ENCODE measurements at regions not wholly inside any gene's neighbourhood (a gene's known extent, or its start where the extent isn't known, plus 50 kb on each side); places are given as distances from the start of the nearest gene placed in this dataset.

DNA sequence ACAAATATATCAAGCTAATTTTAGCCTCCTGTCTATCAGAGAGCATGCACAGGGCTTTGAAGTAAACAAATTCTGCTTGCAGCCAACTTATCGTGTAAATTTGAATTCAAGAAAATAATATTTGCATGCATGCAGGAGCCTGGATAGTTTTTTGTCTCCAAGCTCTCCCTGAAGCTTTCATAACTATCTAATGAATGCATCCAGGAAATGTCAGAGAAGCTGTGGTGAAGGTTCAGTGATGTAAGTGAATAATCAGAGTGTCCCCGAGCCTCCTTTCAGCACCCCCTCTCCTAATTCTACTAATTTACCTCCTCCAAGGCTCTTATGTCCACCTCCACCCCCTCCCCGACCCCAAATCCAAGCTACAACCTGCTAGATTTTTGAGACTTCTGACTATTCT, 172.0 kb upstream of the ZNF32 start:
- DNase-seq (ENCODE audit: low read depth, low spot score) = no peak

- no peak for DNase-seq (ENCODE audit: low read depth, low spot score)
Measured at GRCh38 chr10:43819464-43820230, 171.0 kb upstream of the ZNF32 start.

DNA sequence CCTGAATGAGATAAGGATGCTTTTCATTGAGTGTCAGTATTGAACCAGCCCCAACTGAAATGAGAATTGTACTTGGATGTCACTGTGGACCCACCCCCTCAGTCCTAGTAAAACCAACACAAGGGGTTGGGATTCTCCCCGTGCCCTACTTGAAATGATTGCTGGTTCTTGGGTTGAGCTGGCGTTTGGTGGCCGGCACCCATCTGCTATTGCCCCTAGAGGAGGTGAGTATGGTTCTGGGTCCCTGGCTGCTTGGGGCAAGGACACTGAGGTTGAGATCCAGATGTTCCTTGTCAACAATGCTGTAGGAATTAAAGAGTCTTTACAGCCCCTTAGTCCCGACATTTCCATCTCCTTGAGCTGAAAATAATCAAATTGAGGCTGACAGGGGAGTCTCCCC, 170.0 kb upstream of the ZNF32 start:
- DNase-seq (ENCODE audit: low read depth, low spot score) = no peak

- DNase-seq (ENCODE audit: low read depth, low spot score) = no peak
Measured at GRCh38 chr10:43817368-43817767, 168.7 kb upstream of the ZNF32 start.

GRCh38 chr10:43816351-43817321, 168.0 kb upstream of the ZNF32 start:
- DNase-seq (ENCODE audit: low read depth, low spot score) = no peak

DNA sequence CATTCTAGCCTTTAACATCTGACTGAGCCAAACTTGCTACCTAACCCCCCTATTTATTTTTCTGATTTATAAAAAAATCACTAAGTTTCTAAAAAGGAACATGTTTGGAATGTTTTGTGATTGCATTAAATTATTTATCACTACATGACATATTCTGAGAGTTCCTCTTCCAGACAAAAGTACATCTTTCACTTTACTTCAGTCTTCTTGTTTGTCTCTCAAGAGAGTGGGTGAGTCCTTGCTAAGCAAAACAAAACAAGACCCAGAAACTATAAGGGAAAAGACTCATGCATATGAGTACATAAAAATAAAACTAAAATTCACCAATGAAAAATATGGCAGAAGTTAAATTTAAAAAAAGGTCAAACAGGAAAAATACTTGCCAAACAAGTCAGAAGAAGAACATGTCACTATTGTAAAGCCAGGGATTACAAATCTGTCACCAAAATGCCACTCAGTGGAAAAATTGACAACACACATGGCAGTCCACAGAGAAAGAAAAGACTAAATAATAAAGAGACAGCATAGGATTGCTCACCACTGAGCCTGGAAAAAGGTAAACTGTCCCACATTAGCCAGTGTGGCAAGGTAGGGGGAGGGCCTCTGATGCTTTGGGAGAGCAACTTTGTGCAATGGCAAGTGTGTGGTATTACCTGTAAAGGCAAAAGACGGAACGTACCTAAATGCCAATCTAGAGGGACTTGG, 166.7 kb upstream of the ZNF32 start:
- no peak for DNase-seq (ENCODE audit: low read depth, low spot score)

GRCh38 chr10:43814663-43815062, 166.0 kb upstream of the ZNF32 start:
- no peak for DNase-seq (ENCODE audit: low read depth, low spot score)

DNA sequence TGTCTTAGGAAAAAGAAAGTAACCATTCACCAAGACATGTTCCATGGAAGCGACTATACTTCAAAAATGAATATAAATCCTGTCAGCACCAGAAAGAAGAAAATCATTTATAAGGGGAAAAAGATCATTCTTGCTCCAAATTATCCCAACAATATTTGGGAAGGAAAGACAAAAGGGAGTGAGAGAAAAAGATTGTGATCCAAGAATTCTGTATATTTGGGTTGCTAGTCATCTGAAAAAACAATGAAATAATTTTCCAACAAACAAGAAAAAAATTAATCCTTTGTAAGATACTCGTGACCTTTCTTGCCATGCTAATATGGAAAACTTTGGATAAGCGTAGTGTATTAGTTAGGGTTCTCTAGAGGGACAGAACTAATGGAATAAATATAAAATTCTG, 163.2 kb upstream of the ZNF32 start:
- DNase-seq (ENCODE audit: low read depth, low spot score) = no peak

DNA sequence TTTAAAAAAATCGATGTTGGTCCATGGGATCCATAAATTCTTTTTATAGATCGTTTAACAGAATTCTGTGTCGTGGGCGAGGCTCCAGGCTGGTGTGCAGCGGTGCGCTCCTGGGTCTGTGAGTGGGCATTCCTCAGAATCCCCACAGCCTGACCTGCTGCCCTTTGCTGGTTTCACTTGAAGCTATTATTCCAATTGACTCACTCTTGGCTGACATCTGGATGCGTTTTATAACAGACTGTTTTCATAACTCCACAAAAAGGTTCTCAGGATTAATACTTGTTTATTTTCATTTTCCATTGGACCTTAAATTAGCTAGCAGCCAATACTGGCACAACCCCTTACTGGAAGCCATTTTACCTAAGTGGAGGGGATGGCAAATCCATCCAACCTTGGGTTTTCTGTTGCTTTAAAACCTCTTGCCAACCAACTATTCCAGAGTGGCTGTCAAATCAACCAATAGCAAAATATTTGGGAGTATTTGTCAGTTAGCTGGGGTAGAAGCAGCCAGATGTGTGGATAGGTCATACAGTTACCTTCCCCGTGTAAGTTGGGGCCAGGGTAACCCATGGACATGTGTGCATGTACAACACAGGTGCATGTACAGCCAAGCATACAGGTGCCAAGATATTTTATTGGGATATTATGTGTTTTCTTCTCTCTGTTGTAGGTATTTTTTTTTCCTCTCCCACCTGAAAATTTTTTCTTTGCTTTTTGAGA, 160.7 kb upstream of the ZNF32 start:
- no peak for DNase-seq (ENCODE audit: low read depth, low spot score)

- DNase-seq (ENCODE audit: low read depth, low spot score) = no peak
Measured at GRCh38 chr10:43808136-43808535, 159.5 kb upstream of the ZNF32 start.

- DNase-seq (ENCODE audit: low read depth, low spot score) = no peak
Measured at GRCh38 chr10:43806831-43807640, 158.4 kb upstream of the ZNF32 start.

DNA sequence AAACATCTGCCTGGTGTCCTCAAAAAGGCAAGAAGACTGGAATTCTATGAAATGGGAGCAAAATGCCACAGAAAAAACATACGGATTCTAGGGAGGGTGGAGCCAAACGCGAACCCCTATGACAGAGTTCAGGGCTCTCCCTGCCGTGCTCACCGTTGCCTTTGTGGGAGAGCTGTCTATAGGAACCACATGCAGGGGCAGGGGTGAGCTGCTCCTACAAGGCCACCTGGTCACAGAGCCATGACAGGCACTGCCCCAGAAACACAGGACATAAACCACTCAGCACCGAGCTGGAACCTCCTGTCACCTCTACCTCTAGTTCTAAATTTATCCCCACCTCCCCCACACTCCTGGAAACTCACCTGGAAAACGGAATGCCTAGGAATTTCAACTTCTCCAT, 155.1 kb upstream of the ZNF32 start:
- no peak for DNase-seq (ENCODE audit: low read depth, low spot score)

GRCh38 chr10:43802988-43803696, 154.5 kb upstream of the ZNF32 start:
- no peak for DNase-seq (ENCODE audit: low read depth, low spot score)

DNA sequence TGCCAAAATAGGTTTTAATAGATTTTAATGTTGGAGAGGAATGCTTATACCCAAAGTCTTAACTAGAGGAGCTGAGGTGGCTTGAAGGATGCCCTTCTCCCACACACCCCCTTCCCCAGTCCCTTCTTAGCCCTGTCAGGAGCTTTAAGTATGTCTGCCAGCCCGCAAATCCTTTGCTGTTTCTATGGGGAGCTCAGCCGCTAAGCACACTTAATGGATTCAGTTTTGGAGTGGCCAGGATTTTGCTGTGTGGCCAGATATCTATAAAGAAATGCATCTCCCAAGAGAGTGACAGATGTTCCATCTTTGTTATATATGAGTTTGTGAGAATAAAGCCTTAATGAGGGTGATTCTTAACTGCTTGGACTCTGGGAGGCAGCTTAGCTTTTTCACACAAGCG, 152.9 kb upstream of the ZNF32 start:
- no peak for DNase-seq (ENCODE audit: low read depth, low spot score)

DNA sequence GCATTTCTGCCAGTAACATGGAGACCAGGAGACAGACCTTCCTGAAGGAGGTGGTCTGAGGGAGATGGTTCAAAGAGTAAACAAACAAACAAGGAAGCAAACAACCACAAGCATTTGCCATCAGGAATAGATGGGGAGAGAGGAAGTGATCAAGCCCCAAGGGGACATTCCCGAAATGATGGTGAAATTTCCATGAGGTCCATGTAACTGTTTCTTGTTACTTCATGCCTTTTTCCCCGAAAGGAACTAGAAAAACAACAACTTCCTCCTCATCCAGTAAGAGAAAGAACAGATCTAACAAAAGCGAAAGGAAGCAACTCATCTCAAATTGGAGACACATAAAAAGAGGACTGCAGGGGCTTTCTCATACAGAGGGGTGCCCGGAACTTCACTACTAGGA, 152.5 kb upstream of the ZNF32 start:
- DNase-seq (ENCODE audit: low read depth, low spot score) = no peak

GRCh38 chr10:43796781-43797180, 148.1 kb upstream of the ZNF32 start:
- DNase-seq (ENCODE audit: low read depth, low spot score) = no peak

DNA sequence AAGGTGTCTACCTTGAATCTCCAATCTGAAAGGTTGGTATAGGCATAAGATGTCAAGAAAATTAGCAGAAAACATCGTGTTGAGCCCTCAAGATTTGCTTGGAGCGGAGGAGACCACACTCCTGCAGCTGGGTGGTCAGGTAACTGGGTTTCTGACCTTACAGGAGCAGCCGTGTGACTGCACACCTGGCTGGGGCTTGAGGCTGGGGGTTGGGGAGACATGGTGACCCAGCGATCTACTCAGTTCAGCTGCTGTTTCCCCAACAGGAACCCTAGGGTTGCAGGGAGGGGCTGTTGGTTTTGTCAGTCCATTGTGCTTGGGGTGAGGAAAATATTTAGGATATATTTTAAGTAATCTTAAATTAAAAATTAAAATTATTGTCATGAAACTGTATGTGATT, 147.0 kb upstream of the ZNF32 start:
- DNase-seq (ENCODE audit: low read depth, low spot score) = no peak

DNA sequence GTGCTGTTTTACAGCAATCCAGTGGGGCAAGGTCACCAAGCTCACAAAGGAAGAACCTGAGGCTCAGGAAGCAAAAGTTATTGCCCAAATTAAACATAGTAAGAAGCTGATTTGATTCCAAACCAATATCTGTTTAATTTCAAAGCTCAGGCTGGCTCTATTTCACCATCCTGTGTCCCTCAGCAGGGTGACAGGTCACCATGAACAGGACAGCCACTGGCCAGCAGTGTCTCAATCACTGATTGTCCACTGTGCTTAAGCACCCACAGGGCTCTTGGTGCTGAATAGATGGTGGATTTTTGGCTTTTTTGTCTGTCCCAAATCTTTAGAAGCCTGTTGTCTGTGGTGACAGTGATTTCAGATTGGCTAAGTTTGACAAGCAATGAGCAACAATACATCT, 146.4 kb upstream of the ZNF32 start:
- no peak for DNase-seq (ENCODE audit: low read depth, low spot score)

DNA sequence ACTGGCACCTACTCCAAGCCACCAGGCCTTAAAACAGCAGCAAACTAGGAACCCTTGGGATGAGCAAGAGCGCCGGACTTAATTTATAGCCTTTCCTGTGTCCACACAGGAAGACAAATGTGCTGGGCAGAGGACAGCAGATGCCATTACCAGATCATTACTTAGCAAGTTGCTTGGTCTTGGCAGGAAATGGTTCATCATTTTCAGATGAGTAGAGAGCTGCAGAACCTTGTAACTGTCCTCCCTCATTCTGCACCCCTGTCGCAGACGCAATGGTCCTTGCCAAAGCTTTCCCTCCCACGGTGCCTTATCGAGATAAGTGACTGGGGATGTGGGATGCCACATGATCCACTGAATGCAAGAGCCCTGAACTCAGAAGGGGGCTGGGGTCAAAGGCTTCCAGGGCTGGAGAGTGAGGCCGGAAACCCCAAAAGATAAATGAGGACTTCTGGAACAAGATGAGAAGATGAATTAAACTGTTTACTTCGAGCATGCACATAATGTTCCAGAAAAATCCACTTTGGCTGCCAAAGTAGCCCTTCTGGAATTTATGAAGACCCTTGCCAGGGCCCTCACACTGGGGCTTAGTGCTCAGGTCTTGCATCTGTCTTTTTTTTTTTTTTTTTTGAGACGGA, 145.6 kb upstream of the ZNF32 start:
- no peak for DNase-seq (ENCODE audit: low read depth, low spot score)

- DNase-seq (ENCODE audit: low read depth, low spot score) = no peak
Measured at GRCh38 chr10:43793704-43794103, 145.0 kb upstream of the ZNF32 start.

All from iPS DF 19.7 (cell line).